ENCODE measurements at regions not wholly inside any gene's neighbourhood (a gene's known extent, or its start where the extent isn't known, plus 50 kb on each side); places are given as distances from the start of the nearest gene placed in this dataset.

GRCh38 chr16:86965840-86966550, 351.2 kb downstream of the C16orf95 start:
- Mint-ChIP-seq H3K4me1 (no peaks in the 10 kb centered on the region), H3K27me3 (no peaks in the 10 kb centered on the region), H3K9me3 (no peaks in the 10 kb centered on the region), H3K36me3 (ENCODE audit: low read depth) (no peaks in the 10 kb centered on the region), H3K4me3 (no peak overlapping the region), H3K27ac (no peak overlapping the region)
- intact Hi-C loops (cut with micrococcal nuclease) = no loop called here
- CTCF ChIA-PET = no interaction called here
- no peak for ATAC-seq (ENCODE audit: low read depth)
- TF ChIP-seq, protein P1, sequence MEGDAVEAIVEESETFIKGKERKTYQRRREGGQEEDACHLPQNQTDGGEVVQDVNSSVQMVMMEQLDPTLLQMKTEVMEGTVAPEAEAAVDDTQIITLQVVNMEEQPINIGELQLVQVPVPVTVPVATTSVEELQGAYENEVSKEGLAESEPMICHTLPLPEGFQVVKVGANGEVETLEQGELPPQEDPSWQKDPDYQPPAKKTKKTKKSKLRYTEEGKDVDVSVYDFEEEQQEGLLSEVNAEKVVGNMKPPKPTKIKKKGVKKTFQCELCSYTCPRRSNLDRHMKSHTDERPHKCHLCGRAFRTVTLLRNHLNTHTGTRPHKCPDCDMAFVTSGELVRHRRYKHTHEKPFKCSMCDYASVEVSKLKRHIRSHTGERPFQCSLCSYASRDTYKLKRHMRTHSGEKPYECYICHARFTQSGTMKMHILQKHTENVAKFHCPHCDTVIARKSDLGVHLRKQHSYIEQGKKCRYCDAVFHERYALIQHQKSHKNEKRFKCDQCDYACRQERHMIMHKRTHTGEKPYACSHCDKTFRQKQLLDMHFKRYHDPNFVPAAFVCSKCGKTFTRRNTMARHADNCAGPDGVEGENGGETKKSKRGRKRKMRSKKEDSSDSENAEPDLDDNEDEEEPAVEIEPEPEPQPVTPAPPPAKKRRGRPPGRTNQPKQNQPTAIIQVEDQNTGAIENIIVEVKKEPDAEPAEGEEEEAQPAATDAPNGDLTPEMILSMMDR (IDR thresholded peaks at IDR 0.05) = no peak
- POLR2A ChIA-PET = no interaction called here
- no peak for DNase-seq

DNA sequence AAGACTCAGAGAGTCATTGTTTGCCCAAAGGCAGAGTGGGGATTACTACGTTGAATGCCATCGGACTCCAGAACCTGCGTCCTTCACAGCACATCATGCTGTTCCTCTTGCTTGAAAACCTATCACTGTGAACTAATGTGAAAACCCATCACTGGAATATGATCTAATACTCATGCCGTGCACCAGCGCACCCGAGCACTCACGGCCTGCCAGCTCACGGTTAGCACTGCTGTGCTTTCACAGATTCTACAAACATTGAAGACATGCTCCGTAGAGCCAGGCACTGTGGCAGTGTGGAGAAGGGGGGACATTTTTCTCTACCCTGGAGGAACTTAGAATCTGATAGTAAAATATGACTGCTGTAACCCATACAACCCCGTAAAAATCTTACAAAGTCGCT, 350.4 kb downstream of the C16orf95 start:
- intact Hi-C loops (cut with micrococcal nuclease) = no loop called here
- no peaks in the 10 kb centered on the region for H3K36me3 Mint-ChIP-seq (ENCODE audit: low read depth)
- H3K4me3 Mint-ChIP-seq = no peak overlapping the region
- POLR2A ChIA-PET = no interaction called here
- ATAC-seq (ENCODE audit: low read depth) (no peak), DNase-seq (no peak)
- no peaks in the 10 kb centered on the region for H3K9me3 Mint-ChIP-seq
- TF ChIP-seq, protein P1 (IDR thresholded peaks at IDR 0.05) = no peak
- H3K27me3 Mint-ChIP-seq = no peaks in the 10 kb centered on the region
- H3K4me1 Mint-ChIP-seq = no peaks in the 10 kb centered on the region
- no peak overlapping the region for H3K27ac Mint-ChIP-seq
- CTCF ChIA-PET = no interaction called here

- ChIA-PET CTCF (no interaction called here), POLR2A (no interaction called here)
- ATAC-seq (ENCODE audit: low read depth) (no peak), DNase-seq (no peak)
- Mint-ChIP-seq H3K36me3 (ENCODE audit: low read depth) (no peaks in the 10 kb centered on the region), H3K4me1 (no peaks in the 10 kb centered on the region), H3K4me3 (no peak overlapping the region), H3K27me3 (no peaks in the 10 kb centered on the region), H3K27ac (no peak overlapping the region), H3K9me3 (no peaks in the 10 kb centered on the region)
- intact Hi-C loops (cut with micrococcal nuclease) = no loop called here
- TF ChIP-seq, protein P1 (IDR thresholded peaks at IDR 0.05) = no peak
These were observed 348.3 kb downstream of the C16orf95 start for GRCh38 chr16:86968866-86969265.

GRCh38 chr16:86969716-86970115, 347.5 kb downstream of the C16orf95 start:
- POLR2A ChIA-PET = no interaction called here
- ATAC-seq (ENCODE audit: low read depth) (no peak), DNase-seq (no peak)
- Mint-ChIP-seq H3K9me3 (no peaks in the 10 kb centered on the region), H3K4me1 (no peaks in the 10 kb centered on the region), H3K27ac (no peak overlapping the region), H3K27me3 (no peaks in the 10 kb centered on the region), H3K4me3 (no peak overlapping the region), H3K36me3 (ENCODE audit: low read depth) (no peaks in the 10 kb centered on the region)
- TF ChIP-seq, protein P1 (IDR thresholded peaks at IDR 0.05) = no peak
- intact Hi-C loops (cut with micrococcal nuclease) = no loop called here
- CTCF ChIA-PET = no interaction called here

GRCh38 chr16:86970279-86970678, 346.9 kb downstream of the C16orf95 start:
- TF ChIP-seq, protein P1 (IDR thresholded peaks at IDR 0.05) = no peak
- ATAC-seq (ENCODE audit: low read depth) = no peak
- no peak overlapping the region for H3K27ac Mint-ChIP-seq
- no peak overlapping the region for H3K4me3 Mint-ChIP-seq
- no peaks in the 10 kb centered on the region for H3K9me3 Mint-ChIP-seq
- H3K4me1 Mint-ChIP-seq = no peaks in the 10 kb centered on the region
- intact Hi-C loops (cut with micrococcal nuclease) = no loop called here
- no peak for DNase-seq
- H3K27me3 Mint-ChIP-seq = no peaks in the 10 kb centered on the region
- ChIA-PET CTCF (no interaction called here), POLR2A (no interaction called here)
- no peaks in the 10 kb centered on the region for H3K36me3 Mint-ChIP-seq (ENCODE audit: low read depth)

Data from activated B cell treated with CpG ODN at 0.5 μM for 24 hours (primary cell).